ENCODE measurements at regions not wholly inside any gene's neighbourhood (a gene's known extent, or its start where the extent isn't known, plus 50 kb on each side); places are given as distances from the start of the nearest gene placed in this dataset.

DNA sequence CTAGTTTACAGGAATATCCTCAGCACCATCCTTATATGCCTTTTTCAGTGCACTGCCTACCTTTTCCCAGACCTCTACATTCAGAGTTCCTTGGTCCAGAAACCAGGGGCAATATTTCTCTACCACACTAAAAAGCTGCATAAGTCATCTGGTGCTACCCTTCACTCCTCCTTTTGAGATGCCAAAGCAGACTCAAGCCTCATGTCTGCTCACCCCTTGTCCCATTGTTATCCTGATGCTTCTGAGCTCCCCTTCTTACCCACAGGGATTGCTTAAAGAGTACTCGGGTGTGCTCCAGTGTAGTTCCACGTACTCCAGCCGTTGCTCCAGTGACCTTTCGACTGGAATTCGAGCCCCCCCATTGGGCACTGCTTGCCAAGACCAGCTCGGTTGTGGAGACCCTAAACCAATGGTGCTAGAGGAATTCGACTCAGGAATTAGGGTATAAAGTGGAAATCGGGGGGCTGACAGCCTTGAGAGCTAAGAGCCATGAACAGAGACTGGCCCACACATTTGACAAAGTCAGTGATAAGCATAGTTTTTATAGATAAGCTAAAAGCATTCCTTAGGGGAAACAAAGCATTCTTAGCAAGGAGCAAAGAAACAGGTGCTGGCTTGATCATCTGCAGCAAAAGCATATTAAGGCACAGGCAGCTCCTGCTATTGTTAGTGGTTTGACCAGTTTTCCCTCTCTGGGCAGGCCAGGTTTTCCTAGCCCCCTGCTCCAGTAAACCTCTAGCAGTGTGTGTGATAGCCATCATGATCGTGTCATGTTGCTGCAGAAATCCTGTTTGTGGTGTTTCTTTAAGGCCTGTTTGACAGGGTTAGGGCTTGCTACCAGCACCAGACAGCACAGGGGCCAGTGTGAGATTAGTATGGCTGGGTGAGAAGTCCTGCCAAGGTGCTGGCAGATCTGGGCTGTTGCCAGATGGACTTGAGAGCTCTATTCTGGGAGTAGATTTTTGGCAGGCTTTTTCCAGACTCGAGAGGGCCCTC lies 57.5 kb upstream of the WDR1 start:
- DNase-seq = no peak

DNA sequence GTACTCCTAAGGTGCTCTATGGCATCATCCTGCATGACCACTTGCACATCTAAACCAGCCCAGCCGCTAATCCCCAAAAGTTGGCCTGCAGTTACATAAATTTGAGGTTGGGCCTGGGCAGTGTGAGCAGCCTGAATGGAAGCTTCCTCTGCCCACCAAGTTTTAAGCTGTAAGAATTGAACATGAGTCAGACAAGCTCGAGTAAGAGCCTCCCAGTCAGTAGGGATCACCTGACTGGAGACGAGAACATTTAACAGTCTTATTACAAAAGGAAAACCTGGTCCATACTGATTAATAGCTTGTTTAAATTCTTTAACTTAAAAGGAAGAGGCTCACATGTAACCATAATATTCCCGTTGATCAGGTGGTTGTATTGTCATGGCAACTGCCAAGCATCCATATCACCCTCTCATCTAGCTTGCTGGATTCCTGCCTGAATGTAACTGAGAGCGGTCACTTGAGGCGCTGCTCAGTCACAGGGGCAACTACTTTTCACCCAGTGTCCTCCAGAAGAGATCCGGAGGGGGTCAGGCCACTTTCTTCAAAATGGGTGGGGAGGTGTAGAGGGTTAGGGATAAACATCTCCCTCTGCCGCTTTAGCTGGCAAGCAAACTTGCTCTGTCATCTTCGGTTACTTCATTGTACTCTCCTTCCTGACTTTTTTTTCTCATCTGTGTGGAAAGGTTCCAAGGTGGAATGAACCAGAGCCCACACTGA lies 56.6 kb upstream of the WDR1 start:
- DNase-seq = no peak

DNA sequence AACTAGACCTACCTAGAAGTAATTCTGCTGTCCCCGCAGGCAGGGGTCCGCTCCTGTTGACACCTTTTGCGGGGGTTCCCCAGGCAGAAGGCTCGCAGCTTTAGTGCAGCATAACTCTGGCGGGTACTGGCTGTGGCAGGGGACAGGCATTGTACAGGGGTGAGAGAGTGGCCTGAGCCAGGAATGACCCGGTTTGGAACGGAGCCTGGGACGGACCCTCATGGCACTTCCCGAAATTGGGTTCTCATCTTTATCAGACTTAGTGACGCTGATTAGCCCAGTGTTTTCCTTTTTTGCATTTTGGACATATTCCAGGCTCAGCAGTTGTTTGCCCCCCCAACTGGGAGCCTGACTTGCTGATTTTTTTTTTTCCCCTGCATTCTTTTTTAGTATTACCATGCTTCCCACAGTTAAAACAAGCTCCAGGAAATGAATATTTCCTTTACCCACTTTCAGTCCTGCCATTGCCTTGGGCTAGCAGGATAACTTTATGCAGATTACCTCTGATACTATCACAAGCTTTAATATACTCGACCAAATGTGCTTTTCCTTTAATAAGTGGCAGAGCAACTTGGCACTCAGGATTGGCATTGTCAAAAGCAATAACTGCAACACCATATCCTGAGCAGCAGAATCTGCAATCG lies 55.8 kb upstream of the WDR1 start:
- DNase-seq = no peak

DNA sequence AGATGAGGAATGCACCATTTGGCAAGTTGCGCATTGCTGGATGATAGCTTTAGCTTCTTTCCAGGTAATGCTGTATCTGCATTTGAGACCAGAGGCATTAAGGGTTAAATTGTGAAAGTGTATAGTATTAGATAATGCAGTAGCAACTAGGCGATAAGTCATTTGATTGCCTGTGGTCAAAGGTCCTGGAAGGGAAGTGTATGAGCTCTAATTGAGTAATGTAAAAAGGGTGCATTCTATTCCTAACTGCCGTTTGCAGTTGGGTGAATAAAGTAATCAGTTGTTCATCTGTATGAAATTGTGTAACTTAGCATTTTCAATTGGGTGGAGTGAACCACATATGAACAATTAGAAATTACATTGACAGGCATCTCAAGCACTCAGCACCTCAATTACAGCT lies 54.5 kb upstream of the WDR1 start:
- DNase-seq = no peak

DNA sequence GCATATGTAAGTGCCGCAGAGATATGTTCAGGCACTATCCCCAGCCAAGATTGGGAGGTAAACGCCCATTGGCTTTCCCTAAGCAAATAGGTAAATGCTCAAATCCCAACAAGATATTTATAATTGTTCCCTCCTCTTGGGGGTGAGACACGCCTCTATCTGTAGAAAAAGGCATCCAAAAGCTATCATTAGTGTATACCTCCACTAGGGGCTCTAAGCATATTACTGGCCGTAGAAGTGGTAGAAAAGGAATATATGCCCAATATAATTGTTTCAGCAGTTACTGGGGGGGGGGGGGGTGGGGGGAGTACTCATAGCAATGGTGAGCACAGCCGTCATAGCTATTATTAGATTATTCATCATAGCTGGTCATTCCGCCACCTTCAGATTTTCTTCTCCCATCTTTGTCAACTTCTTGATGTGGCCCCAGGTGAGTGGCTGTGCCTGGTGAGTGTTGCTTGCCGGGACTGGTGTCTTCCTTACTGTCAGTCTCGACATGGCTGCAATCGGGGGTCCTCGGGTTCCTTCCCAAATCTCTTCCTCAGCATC lies 53.3 kb upstream of the WDR1 start:
- no peak for DNase-seq

DNA sequence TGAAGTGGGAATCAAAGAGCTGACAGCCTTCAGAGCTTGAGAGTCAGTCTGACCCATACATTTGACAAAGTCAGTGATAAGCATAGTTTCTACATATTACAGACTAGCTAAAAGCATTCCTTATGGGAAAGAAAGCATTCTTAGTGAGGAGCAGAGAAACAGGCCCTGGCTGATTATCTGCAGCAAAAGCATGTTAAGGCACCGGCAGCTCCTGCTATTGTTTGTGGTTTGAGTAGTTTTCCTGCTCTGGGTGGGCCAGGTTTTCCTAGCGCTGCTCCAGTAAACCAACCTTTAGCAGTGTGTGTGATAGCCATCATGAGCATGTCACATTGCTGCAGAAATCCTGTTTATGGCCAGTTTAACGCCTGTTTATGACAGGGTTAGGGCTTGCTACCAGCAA lies 51.6 kb upstream of the WDR1 start:
- no peak for DNase-seq

DNA sequence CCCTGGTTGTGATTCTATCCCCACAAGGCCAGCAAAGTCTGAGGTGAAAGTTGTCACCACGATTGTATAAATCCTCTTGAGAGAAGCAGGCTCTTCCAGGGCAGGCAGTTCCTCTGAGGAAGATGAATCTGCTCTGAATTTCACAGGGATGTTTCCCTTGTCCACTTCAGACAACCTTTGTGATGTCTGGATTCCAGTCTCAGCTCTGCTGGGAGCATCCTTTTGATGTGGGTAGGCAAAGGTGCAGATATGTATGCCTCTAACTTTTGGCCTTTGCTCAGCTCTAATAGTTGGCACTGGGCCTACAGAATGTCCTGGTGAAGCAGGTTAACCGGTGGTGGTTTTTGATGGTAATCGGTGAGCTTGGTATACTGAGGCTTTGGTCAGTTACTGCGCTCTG lies 50.6 kb upstream of the WDR1 start:
- no peak for DNase-seq

Data from activated naive CD4-positive, alpha-beta T cell treated with Interleukin-2 at 50 U/mL for 16 hours (primary cell).